NCI-H69 (cell line): ENCODE measurements at regions not wholly inside any gene's neighbourhood (a gene's known extent, or its start where the extent isn't known, plus 50 kb on each side); places are given as distances from the start of the nearest gene placed in this dataset.
A peak's percentile ranks its signal among the peaks of the same experiment; 100 is the strongest.
"Not testable (repeated sequence)": the region's sequence is repeated elsewhere in the genome, so short reads cannot be mapped to it uniquely, and the experiment has no call there.

ENCODE experiments used
- DNase-seq: peaks from one replicate; lab custom pipeline; 2025; lab: John Stamatoyannopoulos, UW

DNA sequence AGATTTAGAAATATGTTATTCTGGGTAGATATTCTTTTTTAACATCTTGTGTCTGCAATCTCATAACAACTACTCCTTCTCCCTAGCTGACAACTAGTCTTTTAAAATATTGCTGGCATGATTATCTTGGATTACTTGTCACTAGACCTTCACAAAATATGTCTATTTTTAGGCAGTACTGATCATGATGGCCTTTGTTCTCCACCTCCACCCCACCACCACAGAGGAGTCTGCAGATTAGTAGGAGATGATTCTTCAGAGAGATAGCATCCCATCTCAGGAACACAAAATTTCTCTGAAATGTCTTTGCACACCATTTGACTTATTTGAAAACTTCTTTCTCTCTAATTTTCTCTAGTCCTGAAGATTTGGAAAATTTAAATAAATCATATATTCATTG is 338.1 kb upstream of the SPHKAP start:
- no peak for DNase-seq

DNA sequence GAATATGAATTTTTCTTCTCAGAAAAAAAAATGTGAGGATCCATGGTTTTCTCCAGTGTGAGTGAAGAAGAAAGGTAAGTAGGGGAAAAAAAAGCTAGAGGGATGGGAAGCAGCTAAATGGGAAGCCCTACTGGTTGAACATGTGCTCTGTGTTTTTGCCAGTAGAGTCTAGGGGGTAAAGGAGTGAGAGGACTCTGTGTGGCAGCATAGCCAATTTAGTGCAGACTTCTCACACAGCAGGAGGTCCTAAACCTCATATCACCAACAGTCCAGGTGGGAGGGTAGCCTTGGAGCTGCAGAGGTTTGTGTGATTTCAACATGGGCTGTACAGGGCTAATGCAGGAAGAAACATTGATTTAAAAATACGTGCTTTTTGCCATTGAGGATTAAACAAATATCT is 334.5 kb upstream of the SPHKAP start:
- DNase-seq, result peak; percentile 30

DNA sequence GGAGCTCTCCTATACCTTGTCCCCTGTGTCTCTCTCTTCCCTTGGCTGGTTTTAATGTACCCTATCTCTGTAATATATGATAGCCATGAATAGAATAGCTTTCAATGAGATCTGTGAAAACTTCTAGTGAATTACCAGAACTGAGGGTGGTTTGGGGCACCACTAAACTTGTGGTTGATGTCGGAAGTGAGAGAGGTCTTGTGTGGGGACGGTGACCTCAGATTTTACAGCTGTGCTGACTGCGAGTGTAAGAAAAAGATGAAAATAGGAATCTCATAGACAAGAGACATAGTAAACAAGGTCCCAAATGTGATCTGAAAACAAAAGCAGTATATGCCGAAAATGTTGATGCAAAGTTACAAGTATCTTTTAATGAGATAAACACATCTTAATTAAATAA is 332.0 kb upstream of the SPHKAP start:
- not testable (repeated sequence) for DNase-seq

DNA sequence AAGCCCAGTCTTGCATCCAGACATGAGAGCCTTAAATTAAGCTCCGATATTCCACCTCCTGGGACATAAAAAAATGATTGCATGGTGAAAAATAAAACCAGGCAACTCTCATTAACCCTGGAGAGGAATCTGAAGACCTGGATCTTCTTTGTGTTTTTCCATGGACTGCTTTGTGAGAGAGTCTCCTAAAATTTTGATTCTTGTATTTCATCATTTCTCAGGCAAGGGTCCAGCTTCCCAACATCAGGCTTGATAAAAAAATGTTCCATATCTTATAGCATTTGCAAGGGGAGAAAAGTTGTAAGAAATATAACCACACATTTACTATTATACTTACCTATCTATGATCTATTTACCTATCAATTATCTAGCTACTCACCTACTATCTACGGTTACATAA is 327.5 kb upstream of the SPHKAP start:
- peak; percentile 38 for DNase-seq

DNA sequence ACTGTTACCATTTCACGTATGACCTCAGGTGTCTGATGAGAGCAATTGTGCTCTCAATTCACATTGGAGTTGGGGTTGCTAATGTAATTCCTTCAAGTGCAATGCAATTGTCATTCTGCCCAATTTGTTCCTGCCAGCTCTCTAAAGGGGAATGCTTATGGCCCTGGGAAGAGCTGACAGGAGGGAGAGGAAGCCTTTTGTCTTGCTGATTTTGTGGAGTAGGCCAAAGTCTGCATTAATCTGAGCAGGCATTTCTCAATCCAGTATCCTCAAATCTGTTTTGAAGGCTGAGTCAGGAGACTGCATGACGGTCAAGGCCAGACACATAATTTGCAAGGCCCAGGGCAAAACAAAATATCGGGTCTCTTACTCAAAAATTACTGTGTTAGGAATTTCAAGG is 326.4 kb upstream of the SPHKAP start:
- no peak for DNase-seq

DNA sequence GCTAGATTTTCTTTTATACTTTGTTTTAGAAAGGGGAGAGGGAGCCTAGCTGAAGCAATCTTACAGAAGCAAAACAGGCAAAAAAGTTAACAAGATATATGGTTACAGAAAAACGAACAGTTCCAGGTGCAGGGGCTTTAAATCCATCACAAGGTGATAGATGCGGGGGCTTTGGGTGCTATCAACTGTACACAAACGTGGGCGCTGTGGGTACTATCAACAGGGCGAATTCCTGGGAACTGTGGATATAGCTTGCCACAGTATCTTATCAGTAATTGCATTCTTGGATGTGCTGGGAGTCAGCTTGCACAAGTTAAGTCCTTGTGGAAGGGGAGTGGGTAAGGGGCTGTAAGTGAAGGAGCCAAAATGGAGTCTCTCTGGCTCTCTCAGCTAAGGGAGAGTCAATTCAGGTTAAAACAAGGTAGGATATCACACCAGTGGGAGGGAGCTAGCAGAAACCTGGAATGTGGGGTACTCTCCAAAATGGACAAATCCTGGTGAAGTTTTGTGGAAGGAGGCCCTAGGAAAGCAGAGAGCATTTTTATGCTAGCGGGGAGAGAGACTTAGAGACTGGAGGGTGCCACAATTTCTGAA is 325.8 kb upstream of the SPHKAP start:
- DNase-seq, result no peak

DNA sequence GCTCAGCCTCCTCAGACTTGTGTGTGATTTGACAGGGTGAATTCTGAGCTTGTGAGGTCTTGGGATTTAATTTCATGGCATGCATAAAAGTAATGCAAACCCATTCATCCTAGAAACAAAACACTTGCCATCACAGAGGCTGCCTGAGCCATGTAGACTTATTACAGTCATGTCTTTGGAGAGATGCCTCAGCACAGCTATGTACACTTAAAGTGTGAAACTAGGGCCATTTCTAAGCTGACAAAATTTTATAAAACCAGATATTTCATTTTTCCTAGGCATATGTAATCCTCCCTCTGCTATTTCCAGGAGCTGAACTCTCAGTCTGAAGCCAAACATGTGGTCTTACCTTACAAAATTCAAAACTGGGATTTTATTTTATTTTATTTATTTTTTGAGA is 322.2 kb upstream of the SPHKAP start:
- no peak for DNase-seq

DNA sequence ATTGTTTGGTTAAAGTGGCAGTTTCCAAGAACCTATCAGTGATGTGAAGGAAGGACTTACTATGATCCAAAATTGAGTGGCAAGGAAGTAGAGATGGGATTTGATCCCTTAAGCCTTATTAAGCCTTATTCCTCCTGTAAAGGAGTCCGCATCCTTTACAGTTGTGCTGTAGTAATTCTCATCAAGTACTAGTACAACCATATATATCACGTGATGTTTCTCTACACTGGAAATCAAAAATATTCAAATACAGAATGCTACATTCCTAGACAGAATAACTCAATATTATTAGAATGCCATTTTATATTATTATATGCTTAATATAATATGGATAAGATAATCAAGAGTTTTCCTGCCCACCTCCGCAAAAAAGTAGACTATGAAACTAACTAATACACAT is 312.4 kb upstream of the SPHKAP start:
- DNase-seq, result no peak

DNA sequence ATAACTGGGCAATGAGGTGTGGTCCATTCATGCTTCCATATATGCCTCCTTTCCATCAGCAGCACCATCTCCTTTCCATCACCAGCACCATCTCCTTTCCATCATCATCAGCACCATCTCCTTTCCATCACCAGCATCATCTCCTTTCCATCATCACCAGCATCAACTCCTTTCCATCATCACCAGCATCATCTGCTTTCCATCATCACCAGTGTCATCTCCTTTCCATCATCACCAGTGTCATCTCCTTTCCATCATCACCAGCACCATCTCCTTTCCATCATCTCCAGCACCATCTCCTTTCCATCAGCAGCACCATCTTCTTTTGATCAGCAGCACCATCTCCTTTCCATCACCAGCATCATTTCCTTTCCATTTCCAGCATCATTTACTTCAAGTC is 297.5 kb upstream of the SPHKAP start:
- DNase-seq, result no peak

DNA sequence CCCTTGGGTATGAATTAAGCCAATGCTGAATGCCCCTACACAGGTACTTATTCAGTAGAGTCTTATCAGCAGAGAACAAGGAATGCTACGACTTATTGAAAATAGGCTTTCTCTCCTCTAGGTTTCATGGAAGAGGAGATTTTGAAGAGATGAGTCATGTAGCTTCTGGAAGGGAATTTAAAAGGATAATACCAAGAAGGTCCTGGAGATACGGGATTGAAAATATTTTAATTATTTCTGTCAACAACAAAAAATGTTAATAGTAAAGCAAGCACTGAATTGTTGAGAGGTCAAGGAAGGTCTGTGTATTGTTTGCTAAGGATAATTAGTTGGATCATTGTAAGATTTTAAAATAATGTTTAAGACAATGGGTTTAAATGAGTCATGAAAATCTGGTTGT is 293.0 kb upstream of the SPHKAP start:
- DNase-seq, result no peak

DNA sequence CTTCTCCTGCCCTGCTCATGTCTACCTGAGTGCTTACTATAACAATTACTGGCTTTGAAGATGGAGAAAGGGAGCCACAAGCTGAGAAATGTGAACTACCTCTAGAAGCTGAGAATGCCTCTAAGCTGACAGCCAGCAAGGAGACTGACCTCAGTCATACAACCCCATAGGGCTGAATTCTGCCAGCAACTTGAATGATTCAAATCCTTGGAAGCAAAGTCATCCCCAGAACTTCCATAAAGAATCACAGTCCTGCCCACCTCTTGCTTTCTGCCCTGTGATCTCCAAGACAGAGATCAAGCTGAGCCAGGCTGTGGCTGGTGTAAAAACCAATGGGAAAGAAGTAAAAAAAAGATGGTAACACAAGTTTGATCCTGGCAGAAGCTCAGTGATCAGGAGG is 288.2 kb upstream of the SPHKAP start:
- DNase-seq, result no peak

DNA sequence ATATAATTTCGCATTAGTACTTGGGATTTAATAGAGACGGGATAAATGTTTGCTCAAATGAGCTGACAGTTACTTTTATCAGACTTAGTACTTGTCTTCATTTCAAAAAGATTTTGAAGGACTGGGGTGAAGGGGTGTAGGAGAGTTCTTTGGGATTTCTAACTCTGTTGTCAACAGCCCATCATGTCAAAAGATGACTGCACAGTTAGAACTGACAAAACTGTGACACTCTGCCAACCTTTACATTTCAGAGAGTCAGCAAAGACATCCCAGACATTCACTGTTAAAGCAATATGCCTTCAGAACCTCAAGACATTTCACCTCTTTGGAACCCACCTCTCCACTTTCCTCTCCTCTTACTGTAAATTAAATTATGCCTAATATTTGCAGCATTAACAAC is 285.4 kb upstream of the SPHKAP start:
- DNase-seq, result no peak

DNA sequence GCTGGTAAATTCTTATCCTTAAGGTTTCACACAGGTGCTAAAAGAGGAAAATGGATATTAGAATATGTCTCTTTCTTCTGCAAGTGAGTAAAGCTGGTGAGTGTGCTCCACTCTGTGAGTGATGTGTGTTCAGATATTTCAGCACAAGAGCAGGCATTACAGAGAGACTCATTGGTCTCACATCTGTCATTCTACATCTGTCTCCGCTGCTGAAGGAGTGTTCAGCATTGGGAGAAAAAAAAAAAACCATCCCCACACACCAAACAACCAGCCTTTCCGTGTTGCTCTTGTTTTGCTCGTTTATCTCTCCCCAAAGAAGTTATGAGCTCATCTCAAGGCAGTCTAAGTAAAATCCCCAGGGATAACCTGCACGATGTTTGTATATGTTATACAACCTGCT is 283.9 kb upstream of the SPHKAP start:
- DNase-seq, result no peak

DNA sequence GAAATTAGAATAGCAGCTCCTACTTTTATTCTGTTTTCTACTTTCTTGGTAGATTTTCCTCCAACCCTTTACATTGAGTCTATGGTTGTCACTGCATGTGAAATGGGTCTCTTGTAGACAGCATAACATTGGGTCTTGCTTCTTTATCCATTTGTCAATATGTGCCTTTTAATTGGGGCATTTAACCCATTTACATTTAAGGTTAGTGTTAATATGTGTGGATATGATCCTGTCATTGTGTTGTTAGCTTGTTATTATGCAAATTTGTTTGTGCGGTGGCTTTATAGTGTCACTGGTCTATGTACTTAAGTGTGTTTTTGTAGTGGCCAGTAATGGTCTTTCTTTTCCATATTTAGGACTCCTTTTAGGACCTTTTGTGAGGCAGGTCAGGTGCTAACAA is 276.9 kb upstream of the SPHKAP start:
- no peak for DNase-seq

DNA sequence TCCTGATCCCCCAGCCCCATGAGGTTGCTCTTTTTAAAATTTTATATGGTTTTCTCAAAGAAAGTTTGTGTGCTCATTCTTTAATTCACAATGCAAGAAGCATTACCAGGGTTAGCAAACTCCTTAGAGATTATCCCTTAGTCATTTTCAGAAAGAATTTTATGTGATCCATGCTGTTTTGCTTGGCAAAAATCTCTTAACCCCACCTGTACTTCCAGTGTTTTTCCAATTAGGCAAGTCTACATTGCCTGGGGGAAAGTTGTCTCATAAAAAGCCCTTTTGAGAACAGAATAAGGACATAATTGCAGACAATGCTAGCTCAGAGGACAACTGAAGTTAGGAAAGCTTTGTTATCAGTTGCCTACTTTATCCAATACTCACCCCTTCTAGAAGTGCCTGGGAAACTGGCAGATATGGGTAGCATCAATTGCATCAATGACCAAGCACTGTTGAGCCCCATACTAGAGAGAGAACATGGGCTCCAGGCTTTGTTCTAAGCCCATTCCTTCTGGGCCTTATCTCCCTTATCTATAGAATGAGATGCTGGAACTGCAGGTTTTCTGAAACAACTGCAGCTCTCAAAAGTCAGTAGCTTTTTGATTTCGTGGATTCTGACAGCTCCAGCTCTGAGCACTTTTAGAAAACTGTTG is 265.9 kb upstream of the SPHKAP start:
- peak; percentile 59 for DNase-seq

DNA sequence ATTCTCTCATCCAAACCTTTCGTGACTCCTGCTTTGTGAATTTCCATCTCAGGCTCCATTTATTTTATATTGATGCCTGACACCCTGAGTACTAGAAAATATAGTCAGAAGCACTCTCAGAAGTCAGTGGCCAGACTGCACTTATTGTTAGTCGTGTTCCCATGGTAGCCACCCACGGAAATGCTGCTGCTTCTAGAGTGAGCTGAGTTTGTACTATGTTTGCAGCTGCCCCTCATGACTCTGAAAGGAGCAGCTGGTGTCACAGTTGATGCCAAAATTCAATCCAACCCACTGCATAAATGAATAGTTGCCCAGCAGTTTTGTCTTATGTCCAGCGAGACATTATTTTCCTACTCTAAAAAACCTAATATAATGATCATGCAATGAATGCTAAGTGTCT is 265.2 kb upstream of the SPHKAP start:
- peak; percentile 67 for DNase-seq

DNA sequence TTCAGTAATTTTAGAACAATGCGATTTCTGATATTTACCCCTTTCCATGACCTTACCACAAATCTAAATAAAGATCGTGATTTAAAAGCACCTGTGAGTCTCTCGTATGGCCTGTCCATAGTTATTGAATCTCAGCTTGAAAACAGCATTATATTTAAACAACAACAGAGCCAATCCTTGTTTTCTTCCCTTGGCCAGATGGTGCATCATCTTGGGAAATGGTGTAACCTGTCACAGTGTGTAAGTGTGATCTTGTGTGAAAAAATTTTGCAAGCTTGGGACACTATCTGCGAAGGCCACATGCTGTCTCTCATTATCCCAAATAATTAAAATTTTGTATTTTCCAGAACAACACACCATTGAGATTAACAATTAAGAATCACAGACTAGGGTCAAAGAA is 262.7 kb upstream of the SPHKAP start:
- DNase-seq, result no peak

DNA sequence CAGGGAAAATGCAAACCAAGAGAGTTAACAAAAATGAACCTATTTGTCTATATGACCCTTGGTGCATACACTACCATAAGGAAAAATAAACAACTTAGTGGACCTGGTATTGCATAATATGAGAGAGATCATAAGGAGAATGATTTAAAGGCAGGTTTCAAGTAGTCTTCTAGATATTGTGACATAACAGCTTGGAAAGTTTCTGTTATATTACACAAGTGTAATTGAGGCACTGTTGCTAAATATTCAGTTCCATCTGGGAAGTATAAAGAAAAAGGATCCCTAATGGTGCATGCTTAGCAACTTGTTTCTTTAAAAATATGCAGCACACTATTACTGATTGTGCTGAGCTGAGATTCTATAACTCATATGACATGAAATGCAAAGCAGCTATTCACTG is 252.2 kb upstream of the SPHKAP start:
- DNase-seq, result no peak

DNA sequence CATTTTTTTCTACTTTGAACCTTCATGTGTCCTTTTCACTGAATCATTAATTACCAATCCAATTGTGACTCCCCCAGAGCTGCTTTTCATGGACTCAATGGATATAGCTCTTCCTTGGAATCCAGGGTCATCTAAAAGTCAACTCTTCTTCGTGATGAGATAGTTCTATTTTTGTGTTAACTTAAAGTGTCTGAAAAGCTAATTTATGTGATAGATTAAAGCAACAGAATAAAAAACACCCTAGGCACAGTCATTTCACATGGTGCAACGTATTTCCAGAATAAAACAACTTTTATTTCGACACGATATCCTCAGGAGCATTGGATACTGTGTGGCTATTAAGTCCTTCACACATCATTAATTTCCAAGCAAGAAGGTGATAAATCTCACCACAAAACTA is 250.6 kb upstream of the SPHKAP start:
- no peak for DNase-seq

DNA sequence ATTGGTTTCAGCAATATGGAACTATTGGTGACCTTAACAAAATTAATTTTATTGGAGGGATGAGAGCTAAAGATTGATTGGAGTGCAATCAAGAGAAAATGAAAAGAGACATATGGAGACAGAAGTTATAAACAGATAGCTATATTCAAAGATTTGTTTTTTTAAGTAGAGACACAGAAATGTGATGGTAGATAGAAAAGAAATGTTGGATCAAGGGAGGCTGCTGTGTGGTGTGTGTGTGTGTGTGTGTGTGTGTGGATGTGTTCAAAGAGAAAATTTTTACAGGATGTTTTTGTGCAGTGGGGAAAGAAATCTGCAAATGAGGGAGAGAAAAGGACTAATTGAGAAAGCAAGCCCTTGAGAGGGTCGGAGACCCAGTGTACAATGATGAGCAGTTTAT is 249.5 kb upstream of the SPHKAP start:
- no peak for DNase-seq

DNA sequence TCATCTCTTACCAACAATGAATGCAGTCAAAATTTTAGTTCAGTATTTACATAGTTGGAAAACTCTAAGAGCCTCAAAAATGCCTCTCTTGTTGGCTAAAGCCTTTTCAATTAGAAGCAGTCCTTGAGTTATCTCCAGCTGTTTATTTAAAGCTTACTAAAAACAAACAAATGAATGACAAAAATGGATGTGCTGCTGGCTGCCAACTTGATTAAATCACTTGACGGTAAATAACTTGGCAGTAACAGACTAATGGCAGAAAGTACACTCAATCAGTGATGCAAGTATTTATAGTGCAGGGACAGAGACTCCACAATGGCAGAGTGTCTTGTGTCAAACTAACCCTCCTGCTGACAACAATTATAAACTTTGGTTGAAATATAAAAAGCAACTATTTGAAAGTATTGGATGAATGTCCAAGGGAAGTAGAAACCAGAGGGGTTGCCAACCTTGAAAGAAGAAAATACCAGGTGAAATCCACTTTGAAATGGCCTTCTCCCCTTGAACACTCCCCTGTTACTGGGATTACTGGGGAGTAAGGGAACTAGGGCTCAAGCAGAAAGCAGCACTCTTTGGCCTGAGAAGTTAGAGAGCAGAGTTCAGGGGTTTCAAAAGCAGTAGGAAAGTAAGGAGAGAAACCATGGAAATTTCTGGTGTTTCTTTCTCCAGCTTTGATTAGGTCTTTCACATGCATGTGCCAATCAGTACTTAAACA is 245.2 kb upstream of the SPHKAP start:
- DNase-seq, result no peak

DNA sequence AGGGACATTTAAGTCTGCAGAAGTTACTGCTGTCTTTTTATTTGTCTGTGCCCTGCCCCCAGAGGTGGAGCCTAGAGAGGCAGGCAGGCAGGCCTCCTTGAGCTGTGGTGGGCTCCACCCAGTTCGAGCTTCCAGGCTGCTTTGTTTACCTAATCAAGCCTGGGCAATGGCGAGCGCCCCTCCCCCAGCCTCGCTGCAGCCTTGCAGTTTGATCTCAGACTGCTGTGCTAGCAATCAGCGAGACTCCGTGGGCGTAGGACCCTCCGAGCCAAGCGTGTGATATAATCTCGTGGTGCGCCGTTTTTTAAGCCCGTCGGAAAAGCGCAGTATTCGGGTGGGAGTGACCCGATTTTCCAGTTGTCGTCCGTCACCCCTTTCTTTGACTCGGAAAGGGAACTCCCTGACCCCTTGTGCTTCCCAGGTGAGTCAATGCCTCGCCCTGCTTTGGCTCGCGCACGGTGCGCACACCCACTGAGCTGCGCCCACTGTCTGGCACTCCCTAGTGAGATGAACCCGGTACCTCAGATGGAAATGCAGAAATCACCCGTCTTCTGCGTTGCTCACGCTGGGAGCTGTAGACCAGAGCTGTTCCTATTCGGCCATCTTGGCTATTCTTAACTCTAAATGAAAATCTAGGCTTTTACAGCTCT is 244.0 kb upstream of the SPHKAP start:
- DNase-seq, result not testable (repeated sequence)

DNA sequence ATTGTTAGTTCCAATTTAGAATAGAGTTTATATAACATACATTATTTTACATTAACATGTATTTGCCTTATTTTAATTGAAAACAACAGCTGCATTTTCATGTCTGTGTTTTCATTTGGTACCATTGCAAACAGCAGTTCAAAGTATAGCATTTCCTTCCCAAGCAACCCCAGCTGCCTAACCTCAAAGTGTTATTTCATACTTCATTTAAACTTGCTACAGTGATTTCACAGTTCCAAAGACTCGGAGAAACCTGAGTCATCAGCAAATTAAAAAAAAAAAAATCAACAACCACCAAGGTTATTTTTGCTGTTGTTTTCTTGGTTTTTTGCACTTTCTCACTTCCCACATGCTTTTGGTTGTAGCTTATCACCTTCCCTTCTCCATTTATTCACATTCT is 236.5 kb upstream of the SPHKAP start:
- no peak for DNase-seq
